ENCODE measurements at regions not wholly inside any gene's neighbourhood (a gene's known extent, or its start where the extent isn't known, plus 50 kb on each side); places are given as distances from the start of the nearest gene placed in this dataset.

DNA sequence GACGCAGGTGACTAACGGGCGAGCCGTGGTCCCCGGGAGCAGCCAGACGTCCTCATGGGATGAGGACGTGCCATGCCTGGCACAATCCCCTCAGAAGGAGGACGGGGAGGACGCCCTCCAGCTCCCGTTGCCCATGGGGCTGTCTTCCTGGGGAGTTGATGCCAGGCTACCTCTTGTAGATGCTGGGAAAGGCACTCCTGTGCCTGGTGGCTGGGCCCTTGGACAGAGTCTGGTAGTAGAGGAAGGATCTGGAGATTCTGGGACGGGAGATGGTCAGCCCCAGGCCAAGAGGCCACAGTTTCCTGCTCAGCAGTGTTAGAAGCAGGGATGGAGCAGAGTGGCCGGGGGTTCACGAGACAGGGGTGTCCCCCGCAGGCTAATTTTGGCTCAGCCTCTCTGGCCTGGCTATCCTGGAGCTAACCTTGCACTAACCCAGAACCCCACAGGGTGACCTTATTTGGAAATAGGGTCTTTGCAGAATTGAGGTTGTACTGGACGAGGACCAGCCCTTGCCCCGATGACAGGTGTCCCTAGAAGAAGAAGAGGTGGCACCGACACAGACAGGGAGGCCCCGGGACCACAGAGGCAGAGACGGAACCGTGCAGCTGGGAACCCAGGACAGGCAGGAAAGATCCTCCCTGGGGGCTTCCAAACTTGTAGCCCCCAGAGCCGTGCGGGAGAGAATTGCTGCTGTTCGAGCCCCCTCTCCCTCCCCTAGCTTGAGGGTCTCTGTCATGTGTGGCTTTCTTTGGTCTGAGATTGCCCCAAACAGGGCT lies 50.1 kb upstream of the ADRA2C start:
- no peak for DNase-seq

- DNase-seq, result no peak
Observed at GRCh38 chr4:3715061-3715854, 50.9 kb upstream of the ADRA2C start.

DNA sequence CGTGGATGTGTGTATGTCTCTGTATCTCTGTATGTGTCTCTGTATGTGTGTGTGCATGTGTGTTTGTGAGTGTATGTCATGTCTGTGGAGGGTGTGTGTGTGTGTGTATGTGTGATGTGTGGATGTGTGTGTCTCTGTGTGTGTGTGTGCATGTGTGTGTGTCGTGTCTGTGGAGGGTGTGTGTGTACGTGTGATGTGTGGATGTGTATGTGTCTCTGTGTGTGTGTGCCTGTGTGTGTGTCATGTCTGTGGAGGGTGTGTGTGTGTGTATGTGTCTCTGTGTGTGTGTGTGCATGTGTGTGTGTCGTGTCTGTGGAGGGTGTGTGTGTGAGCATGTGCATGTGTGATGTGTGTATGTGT lies 51.6 kb upstream of the ADRA2C start:
- no peak for DNase-seq

- no peak for DNase-seq
Observed at GRCh38 chr4:3713817-3714641, 52.2 kb upstream of the ADRA2C start.

GRCh38 chr4:3713346-3713745 lies 52.8 kb upstream of the ADRA2C start:
- no peak for DNase-seq

- DNase-seq, result no peak
Observed at GRCh38 chr4:3712936-3713335, 53.2 kb upstream of the ADRA2C start.

DNA sequence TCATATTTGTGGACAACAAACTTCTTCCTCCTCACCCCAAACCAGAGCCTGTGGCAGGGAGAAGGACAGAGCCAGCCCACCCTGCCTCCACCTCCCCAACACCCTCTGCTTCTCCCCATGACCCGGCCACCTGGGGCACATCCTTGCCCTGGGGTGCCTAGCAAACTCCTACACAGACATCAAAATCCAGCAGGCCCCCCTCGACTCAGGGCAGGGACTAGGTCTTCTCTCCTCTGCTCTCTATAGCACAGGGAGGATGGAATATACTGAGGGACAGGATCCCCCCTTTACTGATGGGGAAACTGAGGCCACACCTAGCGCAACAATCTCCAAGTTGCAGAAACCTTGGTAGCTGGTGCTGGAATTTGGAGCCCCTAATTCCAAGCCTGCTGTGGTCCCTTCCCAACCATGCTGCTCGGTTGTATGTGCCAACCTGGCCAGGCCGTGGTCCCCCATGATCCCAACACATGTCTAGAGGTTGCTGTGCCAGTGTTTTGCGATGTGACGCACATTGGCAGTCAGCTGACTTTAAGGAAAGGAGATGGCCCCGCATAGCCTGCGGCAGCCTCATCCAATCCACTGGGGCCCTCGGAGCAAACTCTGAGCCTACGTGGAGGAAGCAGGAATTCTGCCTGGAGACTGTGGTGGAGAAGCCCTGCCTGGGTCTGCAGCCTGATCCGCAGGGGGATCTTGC lies 53.9 kb upstream of the ADRA2C start:
- DNase-seq, result no peak

GRCh38 chr4:3711183-3712111 lies 54.7 kb upstream of the ADRA2C start:
- no peak for DNase-seq

- no peak for DNase-seq
Observed at GRCh38 chr4:3710451-3711182, 55.6 kb upstream of the ADRA2C start.

- DNase-seq, result no peak
Observed at GRCh38 chr4:3709846-3710441, 56.2 kb upstream of the ADRA2C start.

DNA sequence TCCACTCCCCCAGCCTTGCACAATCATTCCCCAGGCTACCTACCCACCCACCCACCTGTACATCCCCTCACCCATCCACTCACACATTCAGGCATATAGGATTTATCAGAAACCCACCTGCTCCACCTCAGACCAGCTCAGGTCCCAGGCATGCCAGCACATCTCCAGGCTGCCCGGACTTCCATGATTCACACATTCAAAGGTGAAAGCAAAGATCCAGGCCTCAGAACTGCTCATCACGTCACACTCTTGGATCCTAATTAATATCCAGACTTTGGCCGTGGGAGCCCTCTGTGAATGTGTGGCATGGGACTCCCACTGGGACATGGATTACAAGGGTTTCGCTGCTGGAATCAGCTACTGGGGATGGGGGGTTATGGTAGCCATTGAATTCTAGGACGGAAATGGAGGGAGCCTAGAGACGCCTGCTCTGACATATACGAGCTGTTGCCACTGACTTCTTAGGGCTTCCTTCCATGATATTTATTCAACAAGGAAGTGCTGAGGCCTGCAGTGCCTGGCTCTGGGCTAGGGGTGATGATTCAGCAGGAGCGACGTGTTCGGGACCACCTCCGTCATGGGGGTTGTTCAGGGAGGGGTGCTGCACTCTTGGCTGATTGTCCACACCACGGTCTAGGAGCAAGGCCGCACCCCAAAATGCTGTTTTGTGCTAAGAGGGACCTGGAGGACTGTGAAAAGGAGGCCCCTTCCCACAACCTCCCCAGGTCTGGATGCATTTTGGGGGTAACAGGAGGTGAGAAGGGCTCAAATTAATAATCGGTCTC lies 56.9 kb upstream of the ADRA2C start:
- no peak for DNase-seq

- DNase-seq, result no peak
Observed at GRCh38 chr4:3708611-3709010, 57.6 kb upstream of the ADRA2C start.

GRCh38 chr4:3708103-3708510 lies 58.1 kb upstream of the ADRA2C start:
- no peak for DNase-seq

- DNase-seq, result no peak
Observed at GRCh38 chr4:3707423-3708102, 58.6 kb upstream of the ADRA2C start.

DNA sequence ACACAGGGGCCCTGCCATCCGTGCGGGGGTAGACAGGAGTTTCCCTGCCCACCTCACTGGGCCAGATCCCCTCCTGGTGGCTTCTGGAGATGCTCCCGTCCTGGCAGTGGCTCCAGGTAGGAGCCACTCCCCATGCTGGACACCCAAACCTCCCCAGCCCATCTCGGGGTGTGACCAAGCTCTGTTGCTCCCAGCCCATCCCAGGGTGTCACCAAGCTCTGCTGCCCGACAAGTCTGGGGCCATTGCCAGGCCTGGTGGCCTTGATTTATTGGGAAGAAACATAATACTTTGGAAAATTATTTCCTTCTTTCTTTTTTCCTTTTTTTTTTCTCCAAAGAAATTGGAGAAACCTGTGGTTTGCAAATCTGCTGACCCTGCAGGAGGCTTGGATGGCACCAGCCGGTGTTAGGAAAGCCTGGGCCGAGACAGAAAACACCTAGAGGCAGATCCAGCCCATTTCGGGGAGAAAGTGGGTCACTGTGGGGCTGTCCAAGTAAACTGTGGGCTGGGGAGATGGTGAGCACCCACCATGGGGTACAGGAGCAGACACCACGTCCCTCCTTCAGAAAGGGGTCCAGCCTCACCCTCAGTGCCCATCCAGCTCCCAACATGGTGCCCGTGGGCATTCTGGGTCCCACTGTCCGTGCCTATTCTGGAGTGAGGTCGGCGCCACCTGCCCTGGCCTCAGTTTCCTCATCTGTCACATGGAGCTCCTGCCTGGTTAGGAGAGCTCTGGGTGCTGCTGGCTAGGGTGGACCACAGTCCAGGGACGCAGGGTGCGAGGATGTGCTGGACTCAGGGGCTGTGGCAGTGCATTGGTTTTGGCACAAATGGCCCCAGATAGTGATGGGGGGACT lies 59.4 kb upstream of the ADRA2C start:
- no peak for DNase-seq

DNA sequence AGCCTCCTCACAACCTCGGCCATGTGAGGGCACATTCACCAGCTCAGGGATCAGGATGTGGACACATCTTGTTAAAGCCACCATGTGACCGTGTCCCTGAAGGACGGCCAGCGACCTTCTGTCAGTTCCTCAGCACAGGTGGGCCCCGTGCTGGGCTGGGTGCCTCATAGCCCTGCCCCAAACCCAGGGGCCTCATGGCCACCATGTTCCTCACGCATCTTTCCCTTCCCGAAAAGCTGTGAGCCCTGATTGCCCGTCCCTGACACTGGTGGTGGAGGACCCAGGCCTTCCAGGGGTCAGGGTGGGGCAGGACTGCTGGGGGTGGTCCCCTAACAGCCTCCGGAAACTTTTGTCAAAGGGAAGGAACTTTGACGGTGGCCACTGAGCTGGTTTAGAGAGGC lies 60.1 kb upstream of the ADRA2C start:
- no peak for DNase-seq

GRCh38 chr4:3705236-3705987 lies 60.8 kb upstream of the ADRA2C start:
- no peak for DNase-seq

Measured in NCI-H774 (cell line).